GM12873 (cell line): ENCODE measurements at regions not wholly inside any gene's neighbourhood (a gene's known extent, or its start where the extent isn't known, plus 50 kb on each side); places are given as distances from the start of the nearest gene placed in this dataset.

ENCODE experiments used
- TF ChIP-seq, protein P1 (sequence below): IDR thresholded peaks from 2 replicates; pipeline ENCODE4 v1.5.1; 2012; ENCODE audit warnings: low read depth, mild to moderate bottlenecking, moderate library complexity, low read length, control low read depth; ENCODE audit not compliant: insufficient read depth; ENCODE audit errors: missing control alignments

DNA sequence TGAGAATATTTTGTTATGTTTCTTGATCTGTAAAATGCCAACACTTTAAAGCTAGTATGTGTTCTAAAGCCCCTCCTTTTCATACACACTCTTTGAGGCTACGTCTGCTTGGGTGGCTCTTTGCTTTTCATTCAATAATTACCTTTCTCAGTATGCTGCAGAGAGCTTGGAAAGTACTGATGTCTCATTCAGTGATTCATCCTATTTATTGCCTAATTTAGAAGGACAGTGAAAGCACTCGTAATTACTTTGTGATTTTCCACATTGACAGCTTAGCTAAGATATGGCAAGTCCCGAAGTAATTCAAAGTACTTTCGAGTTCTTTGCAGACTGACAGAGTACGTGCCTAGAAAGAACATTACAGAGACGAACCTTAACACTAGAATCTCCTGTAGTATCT is 57.2 kb downstream of the BMP15 start:
- TF ChIP-seq, protein P1, sequence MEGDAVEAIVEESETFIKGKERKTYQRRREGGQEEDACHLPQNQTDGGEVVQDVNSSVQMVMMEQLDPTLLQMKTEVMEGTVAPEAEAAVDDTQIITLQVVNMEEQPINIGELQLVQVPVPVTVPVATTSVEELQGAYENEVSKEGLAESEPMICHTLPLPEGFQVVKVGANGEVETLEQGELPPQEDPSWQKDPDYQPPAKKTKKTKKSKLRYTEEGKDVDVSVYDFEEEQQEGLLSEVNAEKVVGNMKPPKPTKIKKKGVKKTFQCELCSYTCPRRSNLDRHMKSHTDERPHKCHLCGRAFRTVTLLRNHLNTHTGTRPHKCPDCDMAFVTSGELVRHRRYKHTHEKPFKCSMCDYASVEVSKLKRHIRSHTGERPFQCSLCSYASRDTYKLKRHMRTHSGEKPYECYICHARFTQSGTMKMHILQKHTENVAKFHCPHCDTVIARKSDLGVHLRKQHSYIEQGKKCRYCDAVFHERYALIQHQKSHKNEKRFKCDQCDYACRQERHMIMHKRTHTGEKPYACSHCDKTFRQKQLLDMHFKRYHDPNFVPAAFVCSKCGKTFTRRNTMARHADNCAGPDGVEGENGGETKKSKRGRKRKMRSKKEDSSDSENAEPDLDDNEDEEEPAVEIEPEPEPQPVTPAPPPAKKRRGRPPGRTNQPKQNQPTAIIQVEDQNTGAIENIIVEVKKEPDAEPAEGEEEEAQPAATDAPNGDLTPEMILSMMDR, result no peak

DNA sequence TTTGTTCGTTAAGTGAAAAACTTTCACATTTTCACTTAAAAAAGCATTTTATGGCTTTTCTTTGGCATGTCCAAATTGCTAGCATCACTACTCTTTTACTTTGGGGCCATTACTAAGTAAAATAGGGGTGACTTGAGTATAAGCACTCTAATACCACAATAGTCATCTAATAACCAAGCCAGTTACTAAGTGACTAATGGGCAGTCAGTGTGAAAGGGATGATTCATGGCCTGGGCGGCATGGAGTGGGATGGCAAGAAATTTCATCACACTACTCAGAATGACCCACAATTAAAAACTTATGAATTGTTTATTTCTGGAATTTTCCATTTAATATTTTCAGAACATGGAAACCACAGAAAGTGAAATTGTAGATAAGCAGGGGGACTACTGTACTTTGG is 60.9 kb downstream of the BMP15 start:
- TF ChIP-seq, protein P1, result no peak

DNA sequence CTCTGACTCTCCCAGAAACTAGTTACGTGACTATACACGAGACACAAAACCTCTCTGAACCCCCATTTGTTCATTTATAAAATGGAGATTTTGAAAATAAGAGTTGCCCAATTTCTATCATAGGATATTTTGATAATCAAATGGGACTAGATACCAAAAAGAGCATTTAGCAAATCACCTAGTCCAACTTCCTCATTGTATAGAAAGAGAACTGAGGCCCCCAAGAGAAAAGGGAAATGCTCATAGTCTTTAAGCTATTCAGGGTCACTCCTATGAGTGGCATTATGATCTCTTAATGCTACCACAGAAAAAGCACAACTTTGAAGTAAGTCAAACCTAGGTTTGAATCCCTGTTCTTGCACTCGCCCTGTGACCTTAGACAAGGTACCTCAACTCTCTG is 62.7 kb downstream of the BMP15 start:
- TF ChIP-seq, protein P1, result no peak

DNA sequence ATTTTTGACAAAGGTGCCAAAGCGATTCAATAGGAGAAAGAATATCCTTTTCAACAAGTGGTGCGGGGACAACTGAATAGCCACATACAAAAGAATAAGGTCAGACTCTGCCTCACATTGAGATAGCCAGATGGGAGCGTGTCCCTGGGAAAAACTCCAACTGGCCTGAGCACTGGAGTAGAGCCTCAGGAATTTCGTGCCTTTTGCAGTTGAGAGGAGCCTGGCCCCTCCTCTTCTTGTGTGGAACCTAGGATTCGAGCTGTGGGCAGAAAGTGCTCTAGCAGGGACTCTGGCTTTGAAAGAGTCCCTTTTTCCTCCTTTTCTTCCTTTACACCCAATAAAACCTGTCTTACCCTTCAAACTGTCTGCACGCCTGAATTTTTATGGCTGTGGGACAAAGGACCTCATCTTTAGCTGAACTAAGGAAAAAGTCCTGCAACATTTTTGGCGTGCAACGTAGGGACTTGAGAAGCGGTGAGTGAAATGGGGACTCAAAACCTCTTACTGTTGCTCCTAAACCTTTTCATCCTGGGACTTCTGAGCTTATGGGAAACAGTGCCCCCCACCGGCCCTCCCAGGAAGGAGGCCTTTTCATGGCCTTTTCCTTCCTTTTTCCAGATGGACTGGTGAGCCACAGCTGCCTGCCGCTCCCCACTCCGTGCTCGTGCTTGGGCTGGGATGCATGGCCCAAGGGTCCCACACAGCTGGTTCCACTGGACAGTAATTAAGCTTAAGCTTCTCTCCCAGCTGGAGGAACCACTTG is 68.6 kb downstream of the BMP15 start:
- TF ChIP-seq, protein P1, result peak; percentile 9

DNA sequence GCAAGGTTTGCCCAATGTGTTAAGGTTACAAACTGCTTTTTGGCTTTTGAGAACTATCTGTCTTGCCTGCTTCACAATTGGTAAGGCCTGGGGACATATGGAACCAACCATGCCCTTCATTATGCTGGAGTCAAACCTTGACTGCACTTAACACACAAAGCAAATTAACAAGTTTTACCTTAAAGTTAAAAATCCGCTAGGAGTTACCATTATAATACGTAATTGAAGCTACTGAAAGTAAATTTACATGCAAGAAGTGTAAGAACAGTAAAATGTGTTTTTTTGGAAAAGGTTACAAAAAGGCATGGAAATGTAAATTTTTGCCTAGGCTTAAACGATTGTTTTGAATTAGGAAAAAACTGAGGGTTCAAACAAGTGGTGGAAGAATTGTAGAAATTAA is 69.7 kb downstream of the BMP15 start:
- TF ChIP-seq, protein P1, result no peak

DNA sequence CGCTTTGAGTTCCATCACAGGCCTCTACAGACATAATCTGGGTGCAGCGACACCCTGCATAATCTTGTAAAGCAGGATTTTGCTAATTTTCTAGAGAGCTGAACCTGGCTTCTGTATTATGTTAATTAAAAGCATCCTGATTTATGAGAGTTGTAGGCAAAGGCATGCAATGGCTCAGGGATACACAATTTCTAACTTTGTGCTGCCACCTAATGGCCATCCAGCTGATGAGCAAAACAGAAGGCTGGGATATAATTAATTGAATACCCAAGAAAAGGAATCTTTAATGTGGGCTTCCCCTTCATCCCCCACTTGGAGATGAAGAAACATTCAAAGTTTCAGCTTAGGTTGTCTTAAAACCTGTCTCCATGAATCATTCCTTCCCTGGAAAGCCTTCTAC is 78.1 kb downstream of the BMP15 start:
- TF ChIP-seq, protein P1, result peak; percentile 60

DNA sequence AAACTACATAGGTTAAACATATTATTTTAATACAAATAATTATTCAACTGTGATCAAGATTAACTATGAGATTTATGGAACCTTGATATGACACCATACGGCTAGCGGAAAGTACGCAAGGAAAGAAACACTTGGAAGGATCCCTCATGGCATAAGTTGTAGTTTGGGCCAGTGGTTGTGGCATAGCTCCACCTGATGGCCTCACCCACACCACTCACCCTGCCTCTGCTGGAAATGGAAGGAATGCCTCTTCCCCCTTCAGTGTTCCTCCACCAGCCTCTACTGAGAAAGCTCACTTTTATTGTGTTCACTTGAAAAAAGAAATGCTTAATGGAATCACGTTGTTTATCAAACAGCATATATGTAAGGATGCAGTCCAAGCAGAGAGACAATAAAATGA is 86.4 kb downstream of the BMP15 start:
- TF ChIP-seq, protein P1, result no peak
